GM21737 (cell line): ENCODE measurements at regions not wholly inside any gene's neighbourhood (a gene's known extent, or its start where the extent isn't known, plus 50 kb on each side); places are given as distances from the start of the nearest gene placed in this dataset.

Experiments
- ATAC-seq: cut with Tn5 transposase; IDR thresholded peaks from one replicate; pipeline ENCODE4 v1.9.1; 2021; ENCODE audit warnings: mild to moderate bottlenecking, moderate library complexity; ENCODE audit not compliant: unreplicated experiment

DNA sequence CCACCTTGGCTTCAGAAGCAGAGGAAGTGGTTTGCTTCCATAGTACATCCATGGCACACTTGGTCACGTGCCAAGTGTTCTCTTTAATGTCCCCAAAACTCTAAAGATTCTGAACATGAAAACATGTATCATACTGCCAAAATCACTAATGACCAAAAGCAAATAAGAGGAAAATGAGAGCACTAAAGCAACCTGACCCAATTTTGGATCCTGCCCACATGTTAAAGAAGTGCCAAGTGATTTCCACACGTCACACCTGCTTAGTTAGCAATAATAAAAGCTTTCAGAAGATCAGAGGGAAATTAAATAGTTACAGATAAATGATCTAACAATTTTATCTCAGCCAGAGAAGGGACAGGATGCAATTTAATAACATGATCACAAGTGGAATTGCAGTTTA, 1170.0 kb downstream of the XPNPEP1 start:
- no peak for ATAC-seq

DNA sequence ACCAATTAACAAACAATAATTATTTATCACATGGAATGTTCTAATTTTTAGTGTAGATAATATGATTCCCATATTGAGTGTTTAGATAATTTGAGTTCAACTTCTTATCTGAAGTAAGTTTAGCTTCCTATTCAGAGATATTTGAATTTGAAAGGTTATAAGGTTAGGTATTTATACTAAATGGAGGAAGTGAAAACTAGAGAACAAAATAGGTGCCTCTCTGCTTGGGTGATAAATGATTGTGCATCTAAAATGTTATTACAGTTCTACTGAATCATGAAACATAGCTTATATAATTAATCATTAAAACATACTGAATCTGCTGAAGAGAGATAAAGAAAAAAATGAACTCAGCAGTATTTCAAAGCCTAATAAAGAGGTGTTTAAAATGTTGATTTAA, 1174.3 kb downstream of the XPNPEP1 start:
- ATAC-seq, result no peak

DNA sequence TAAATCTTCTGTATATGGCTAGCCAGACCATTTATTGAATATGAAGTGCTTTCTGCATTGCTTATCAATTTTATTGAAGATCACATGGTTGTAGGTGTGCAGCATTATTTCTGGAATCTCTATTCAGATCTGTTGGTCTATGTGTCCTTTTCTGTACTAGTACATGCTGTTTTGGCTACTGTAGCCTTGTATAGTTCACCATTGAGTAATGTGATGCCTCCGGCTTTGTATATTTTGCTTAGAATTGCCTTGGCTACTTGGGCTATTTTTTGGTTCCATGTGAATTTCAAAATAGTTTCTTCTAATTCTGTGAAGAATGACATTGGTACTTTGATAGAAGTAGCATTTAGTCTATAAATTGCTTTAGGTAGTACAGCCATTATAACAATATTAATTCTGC, 1187.2 kb downstream of the XPNPEP1 start:
- no peak for ATAC-seq

DNA sequence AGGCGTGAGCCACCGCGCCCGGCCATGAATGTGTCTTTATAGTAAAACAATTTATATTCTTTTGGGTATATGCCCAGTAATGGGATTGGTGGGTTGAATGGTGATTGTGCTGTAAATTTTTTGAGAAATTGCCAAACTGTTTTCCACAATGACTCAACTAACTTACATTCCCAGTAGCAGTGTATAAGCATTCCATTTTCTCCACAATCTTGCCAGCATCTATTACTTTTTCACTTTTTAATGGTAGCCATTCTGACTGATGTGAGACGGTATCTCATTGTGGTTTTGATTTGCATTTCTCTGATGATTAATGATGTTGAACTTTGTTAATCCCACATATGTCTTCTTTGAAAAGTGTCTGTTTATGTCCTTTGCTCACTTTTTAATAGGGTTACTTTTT, 1187.9 kb downstream of the XPNPEP1 start:
- no peak for ATAC-seq

DNA sequence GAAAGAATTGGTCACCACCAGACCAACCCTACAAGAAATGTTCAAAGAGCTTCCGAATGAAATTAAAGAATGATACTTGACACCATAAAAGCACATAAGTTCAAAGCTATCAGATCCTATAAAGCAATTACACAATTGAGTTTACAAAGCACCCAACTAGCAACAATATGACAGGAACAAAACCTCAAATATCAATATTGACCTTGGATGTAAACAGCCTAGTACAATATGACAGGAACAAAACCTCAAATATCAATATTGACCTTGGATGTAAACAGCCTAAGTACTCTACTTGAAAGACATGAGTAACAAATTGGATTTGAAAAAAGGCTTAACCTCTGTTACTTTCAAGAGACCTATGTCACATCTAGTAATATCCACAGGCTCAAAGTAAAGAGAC, 1201.4 kb downstream of the XPNPEP1 start:
- ATAC-seq, result no peak

DNA sequence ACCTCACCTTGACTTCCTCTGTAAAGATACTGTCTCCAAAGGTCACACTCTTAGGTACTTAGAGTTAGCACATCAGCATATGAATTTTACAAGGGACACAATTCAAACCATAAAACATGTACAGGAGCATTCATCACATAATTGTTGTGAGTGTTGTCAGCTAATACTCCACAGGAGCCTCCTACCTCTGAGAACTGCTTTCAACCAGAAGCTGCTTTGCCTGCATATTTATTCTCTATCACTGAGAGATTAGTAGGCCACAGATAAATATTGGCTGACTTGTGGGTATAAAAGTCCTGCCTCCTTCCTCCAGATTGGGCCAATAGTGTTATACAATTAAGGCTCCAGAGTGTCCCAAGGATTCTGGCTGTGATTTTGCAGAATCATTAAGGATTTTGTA, 1207.0 kb downstream of the XPNPEP1 start:
- ATAC-seq, result no peak

DNA sequence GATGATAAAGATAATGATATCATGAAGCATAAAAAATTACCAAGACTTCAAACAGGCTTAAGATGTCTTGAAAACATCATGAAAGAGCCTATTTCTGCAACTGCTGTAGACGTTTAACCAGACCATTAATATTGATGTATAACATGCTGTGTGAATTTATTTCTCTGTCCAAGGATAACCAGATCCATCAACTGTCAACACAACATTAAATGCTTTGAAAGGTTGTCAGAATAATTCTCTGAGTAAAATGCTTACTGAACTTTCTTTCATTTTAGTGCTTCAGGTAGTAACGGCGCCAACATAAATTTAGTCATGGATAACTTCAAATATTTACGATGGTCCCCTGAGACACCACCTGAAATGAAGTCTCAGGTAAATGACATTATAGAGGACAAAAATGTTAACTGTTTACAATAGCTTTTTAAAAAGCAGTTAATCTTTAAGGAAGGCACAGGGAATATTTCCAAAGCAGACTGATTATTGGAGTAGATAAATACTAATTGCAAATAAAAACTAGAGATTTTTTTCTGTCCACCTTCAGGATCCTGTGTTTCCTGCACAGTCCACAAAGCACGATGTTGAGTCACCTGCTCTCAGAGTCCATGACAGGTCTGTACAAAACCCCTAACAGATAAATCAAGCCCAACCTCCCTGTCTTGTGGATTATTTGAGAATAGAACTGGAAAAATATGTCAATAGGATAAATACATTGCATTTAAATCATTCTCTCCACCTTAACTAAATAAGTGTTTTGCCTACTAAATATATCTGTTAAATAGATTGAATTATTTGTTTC, 1213.2 kb downstream of the XPNPEP1 start:
- no peak for ATAC-seq

DNA sequence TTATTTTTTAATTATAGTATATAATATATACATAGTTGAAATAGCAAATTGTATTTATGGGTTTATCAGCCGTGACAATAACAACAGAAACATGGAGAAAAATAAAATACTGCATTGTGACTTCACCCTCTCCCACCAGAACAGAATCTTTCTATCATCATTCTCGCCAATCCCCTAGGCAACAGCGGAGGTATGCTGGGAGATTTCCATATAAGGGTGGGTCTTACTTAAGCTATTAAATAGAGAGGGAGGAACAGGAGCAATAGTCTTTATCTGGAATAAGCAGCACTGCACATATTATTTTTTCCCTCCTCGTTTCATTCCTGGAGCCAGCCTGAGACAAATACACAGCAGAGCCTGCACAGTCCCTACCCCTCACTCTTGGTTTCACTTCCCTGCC, 1214.9 kb downstream of the XPNPEP1 start:
- no peak for ATAC-seq

DNA sequence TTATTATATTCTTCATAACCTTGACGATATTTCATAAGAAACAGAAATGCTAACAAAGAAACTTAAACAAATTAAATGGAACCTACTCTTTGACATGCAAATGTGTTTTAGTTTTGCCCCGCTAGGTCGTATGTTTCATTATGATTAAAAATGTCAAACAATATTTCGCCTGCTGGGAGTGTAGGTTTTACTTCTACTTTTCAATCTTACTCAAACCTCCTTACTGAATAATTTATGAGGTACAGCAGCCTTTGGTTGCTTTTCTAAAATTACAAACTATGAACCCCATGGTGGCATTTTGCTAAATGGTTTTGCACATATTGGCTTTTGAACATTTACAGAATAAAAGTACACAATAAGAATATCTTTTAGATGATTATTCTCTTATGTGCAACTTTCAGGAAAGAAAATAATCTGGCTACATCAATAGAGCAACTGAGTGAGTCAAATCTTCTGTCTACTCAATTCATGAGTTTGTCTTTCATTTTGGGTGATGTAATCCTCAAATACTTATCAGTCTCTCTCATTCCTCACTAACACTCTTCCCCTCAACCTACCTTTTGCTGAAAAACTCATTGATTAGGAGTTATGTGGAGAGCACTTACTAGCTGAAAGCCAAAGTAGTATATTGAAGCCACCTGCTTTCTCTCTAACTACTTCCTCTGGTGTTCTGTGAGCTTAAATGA, 1226.4 kb downstream of the XPNPEP1 start:
- ATAC-seq, result peak; percentile 93

DNA sequence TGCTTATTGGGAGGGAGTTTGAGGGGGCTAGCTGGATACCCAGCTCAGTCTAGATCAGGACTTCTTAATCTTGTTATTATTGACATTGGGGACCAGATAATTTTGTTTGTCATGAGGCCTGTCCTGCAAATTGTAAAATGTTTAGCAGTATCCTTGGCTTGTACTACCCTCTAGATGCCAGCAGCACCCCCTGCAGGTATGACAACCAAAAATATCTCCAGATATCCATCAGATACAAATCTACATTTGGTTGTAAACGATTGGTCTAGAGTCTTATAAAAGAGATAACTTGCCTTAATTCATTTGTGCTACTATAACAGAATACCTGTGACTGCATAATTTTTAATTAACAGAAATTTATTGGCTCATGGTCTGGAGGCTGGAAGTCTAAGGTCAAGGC, 1232.2 kb downstream of the XPNPEP1 start:
- ATAC-seq, result no peak

DNA sequence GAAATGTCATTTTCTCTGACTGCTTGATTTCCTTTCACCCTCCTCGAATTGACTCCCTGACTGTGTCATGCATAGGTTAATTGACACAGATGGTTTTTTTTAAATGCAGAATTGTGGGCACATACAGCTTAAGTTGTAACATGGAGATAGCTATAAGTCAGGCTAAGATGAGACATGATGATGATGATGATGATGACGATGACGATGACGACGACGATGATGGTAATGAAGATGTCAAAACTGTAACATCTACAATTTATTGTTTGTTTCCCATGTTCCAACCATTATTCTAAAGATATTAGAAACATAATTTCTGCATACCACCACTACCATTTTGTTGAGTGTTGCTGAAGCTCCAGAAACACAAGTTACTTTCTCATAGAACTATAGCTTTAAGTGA, 1232.8 kb downstream of the XPNPEP1 start:
- no peak for ATAC-seq

DNA sequence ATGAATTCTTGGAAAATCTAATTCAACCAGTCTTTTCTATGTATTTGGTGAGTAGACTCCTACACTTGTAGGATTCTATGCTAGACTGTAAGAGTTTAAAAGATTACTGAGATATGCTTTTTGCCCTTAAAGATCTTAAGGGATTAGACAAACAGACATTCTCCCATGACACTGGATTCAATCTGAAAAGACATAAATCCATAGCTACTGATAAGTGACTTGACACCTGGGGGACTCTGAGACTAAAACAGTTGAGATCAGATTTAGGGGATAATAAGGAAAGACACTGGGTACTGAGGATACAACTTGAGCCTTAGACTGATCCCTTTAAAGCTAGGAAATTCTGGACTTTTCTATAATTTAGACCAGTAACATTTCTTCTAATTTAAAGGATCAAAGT, 1233.4 kb downstream of the XPNPEP1 start:
- ATAC-seq, result no peak

DNA sequence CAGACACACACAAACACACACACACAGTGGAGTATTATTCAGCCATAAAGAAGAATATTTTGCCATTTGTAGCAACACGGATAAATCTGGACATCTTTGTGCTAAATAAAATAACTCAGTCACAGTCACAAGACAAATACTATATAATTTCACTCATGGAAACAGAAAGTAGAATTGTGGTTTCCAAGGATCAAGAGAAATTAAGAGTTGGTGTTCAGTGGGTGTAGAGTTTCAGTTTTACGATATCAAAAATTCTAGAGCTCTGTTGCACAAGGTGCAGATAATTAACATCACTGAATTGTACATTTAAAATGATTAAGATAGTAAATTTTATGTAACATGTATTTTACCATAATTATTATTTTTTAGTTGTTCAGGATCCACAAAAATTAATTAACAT, 1235.0 kb downstream of the XPNPEP1 start:
- ATAC-seq, result no peak

DNA sequence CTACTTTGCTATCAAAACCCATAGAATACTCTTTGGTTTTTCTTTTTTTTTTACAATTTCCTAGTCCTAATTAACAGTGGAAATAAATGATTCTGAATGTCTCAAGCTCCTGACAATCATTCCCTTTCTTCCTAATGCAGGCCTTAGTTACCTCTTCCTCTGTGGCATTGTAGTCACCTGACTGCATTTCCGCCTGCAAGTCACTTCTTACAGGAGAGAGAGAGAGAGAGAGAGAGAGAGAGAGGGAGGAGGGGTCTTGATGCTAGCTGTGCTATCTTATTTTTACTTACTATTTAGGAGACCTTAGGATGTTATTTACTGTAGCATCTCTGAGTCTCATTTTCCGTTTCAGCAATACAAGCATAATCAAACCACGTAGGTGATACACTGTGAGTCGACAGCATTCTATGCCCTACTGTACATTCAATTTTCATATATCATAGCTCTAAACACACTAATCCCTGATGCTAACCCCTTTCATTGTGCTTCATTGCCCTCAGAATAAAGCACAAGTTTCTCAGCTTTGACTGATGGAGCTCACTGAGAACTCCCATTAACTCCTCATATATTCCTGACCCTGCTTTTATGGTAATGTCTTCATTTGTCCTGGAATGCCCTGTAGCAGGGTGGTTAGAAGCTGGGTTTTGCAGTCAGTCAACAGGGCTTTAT, 1237.3 kb downstream of the XPNPEP1 start:
- no peak for ATAC-seq

DNA sequence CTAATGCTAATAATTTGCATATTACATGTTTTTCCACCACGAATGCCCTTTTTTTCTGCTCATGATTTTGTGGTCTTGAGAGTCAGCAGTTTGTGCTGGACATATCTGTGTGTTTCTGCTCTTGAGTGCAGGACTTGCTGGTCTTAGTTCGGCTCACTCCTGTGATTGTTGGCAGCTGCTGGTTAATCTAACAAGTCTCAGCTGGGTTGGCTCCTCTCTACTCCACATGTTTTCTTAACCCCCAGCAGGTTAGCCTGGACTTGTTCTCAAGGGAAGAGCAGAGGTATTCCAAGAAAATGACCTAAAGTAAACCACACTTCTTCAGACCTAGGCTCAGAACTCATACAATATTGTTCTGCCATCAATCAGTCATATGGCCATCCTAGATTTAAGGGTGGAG, 1238.9 kb downstream of the XPNPEP1 start:
- ATAC-seq, result no peak

DNA sequence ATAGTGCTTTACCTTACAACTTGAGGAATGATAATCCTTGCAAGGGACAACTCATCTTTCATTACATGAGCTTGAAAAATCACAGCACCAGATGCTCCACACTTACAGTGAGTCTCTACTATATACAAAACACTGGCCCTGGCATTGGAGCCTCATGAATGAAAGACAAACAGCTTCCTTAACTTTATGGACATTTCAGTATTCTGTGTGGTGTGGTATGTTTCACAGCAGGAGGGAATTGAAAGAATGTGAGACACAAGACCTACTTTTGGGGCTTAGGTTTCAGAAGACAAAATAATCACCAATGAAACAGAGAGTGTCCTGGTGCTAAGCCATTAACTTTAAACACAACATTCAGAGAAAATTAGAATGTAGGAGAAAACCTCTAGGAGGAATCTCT, 1249.6 kb downstream of the XPNPEP1 start:
- no peak for ATAC-seq

DNA sequence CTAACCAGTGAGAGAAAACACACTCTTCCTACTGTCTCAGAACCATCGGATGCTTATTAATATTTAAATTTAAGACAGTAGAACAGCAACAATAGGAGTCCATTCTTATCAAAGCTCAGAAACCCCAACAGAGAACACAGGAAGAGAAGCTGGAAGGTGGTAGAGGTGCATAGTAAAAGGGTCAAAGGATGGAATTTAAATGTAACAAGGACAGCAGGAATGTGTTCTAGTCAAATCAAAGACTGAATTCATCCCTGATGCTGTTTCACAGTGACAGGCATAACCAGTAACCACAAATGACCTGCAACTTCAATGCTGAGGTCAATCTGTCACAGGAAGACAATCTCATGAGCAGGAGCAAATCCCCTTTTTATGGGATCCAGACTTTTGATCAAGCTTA, 1259.7 kb downstream of the XPNPEP1 start:
- no peak for ATAC-seq

DNA sequence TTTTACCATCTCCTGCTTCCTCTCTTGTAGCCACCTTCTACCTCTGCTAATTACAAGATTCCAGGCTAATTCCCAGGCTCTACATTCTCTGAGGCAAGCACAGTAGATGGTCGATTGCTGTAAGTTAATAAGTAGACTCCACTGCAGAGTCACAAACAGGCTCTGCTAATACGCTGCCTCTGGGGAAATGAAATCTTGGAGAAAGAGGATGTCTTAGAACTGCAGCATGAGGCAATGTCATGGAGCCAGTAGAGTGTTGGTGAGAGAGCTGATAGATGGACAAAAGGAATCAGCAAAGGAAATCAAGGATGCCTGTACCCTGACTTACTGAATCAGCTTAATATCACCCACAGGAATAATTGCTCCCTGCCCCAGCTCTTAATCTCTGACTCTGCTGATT, 1260.3 kb downstream of the XPNPEP1 start:
- ATAC-seq, result no peak

DNA sequence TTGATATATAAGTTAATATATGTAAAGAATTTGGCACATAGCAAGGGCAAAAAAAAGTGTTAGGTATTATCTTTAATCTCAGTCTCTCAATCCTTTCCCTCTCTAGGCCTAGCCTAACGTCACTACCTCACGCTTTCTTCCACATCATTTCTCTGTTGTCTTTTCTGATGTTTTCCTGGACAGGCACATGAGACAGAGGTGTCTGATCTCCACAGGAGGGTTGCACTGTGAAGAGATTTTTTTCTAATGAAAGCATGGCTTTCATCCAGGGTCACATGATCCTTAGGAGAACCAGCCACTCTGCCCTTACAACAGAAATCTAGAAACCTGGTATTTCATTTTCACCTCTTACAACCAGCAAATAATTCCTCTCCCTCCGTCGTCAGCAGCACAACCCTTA, 1268.3 kb downstream of the XPNPEP1 start:
- no peak for ATAC-seq

DNA sequence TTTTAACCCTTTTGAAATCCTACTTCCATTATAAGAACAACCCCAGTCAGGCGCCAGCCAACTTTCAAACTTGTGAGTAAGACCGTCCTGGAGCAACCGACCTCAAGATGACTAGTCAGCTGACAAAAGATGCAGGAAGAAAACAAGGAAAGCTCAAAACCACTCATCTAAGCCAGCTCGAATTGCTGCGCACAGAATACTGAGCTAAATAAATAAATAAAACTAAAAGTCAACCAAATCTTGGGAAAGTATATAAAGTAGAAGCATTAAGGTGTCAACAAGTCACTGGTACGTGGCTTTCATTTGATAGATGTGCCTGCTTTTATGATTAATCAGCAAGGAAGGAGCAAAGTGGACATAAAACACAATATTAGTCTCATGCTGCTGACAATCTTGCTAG, 1269.8 kb downstream of the XPNPEP1 start:
- ATAC-seq, result no peak

DNA sequence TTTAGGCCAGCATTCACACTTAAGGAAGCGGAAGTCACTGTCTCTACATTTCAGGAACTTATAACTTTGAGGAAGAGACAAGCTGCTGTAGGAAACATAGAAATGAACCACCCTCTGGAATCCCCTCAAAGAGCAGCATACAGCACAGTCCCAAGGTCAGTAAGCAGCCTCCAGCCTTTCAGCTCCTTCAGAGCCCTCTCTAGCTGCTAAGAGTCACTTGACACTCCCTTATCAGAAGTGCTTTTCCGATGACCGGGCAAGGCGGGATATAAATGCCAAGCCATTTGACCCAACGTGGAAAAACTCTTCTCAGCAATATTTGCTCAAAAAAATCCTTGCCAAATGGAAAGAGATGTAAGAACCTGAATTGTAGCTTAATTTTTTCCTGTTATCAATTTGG, 1284.3 kb downstream of the XPNPEP1 start:
- ATAC-seq, result no peak

DNA sequence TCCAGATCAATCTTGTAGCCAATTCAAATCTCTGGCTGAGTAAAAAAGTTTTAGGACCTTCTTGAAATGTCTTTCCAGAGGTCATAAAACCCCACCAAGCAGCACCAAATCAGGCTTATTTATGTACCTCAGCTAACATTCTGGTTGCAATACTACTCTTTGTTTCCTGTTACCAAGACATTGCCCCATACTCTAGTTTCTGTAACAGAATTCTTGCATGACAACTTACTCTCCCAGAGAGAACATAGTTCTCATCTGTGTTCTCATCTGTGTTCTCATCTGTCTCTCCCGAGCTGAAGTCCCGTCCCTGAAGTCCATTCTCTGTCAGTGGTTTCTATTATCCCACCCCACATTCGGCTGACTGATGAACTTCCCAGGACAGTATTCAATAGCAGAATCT, 1285.1 kb downstream of the XPNPEP1 start:
- ATAC-seq, result no peak
